ENCODE measurements at regions not wholly inside any gene's neighbourhood (a gene's known extent, or its start where the extent isn't known, plus 50 kb on each side); places are given as distances from the start of the nearest gene placed in this dataset.

DNA sequence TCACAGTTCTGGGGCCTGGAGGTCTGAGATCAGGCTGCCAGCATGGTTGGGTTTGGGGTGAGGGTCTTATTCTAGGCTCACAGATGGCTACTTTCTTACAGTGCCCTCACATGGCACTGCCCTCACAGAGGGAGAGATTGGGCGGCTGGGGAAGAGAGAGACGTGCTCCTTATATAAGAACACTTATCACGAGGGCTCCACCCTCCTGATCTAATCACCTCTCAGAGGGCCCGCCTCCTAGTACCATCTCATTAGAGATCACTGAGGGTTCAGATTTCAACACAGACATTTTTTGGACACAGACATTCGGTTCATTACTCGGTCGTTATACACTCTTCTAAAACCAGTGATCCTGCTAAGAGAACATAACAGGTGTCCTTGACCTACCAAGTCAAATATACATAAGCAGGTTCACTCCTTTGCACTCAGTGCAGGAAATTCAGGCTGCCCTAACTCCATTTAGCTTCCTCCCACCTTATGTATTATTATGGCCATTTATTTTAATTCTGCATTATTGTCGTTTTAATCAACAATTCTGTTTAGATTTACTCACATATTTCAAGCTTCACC, 121.7 kb downstream of the ICE1 start:
- Histone ChIP-seq H3K79me2 (ENCODE audit: control insufficient read depth, insufficient read depth, low read length) (no peaks in the 10 kb centered on the region), H3K9me3 (ENCODE audit: control insufficient read depth, low read depth, low read length) (no peaks in the 10 kb centered on the region), H3K27me3 (ENCODE audit: control insufficient read depth, extremely low read depth, insufficient read depth, low read length) (no peaks in the 10 kb centered on the region), H3K4me3 (ENCODE audit: control insufficient read depth in 2 of 3, extremely low read depth in 1 of 3, insufficient read depth in 2 of 3, low read depth in 1 of 3, low read length in 3 of 3) (no peak overlapping the region), H3K4me1 (ENCODE audit: control insufficient read depth, extremely low read depth, insufficient read depth, low read length) (no peaks in the 10 kb centered on the region), H4K20me1 (ENCODE audit: control insufficient read depth, extremely low read depth, insufficient read depth, low read length) (no peaks in the 10 kb centered on the region), H2AFZ (ENCODE audit: control insufficient read depth, low read length) (no peak overlapping the region), H3K4me2 (ENCODE audit: control insufficient read depth, extremely low read depth, insufficient read depth, low read depth, low read length) (no peak overlapping the region), H3K9me1 (ENCODE audit: control insufficient read depth, extremely low read depth, insufficient read depth, low read length) (no peaks in the 10 kb centered on the region), H3K27ac (ENCODE audit: control insufficient read depth, insufficient read depth, low read length) (no peak overlapping the region), H3K36me3 (ENCODE audit: control insufficient read depth in 2 of 2, extremely low read depth in 1 of 2, insufficient read depth in 2 of 2, low read length in 2 of 2) (no peaks in the 10 kb centered on the region), H3K9ac (ENCODE audit: control insufficient read depth, extremely low read depth, insufficient read depth, low read length) (no peak overlapping the region)
- FAIRE-seq: no peak
- no peak for DNase-seq (ENCODE audit: low read depth, low spot score)
- TF ChIP-seq, protein P1, sequence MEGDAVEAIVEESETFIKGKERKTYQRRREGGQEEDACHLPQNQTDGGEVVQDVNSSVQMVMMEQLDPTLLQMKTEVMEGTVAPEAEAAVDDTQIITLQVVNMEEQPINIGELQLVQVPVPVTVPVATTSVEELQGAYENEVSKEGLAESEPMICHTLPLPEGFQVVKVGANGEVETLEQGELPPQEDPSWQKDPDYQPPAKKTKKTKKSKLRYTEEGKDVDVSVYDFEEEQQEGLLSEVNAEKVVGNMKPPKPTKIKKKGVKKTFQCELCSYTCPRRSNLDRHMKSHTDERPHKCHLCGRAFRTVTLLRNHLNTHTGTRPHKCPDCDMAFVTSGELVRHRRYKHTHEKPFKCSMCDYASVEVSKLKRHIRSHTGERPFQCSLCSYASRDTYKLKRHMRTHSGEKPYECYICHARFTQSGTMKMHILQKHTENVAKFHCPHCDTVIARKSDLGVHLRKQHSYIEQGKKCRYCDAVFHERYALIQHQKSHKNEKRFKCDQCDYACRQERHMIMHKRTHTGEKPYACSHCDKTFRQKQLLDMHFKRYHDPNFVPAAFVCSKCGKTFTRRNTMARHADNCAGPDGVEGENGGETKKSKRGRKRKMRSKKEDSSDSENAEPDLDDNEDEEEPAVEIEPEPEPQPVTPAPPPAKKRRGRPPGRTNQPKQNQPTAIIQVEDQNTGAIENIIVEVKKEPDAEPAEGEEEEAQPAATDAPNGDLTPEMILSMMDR (optimal IDR thresholded peaks at IDR 0.05 in 1 of 3, IDR thresholded peaks at IDR 0.05 in 1 of 3, conservative IDR thresholded peaks at IDR 0.05 in 1 of 3; ENCODE audit: extremely low read depth in 1 of 3, insufficient read depth in 2 of 3, low read length in 3 of 3): no peak
- no peak for TF ChIP-seq EZH2 (IDR thresholded peaks at IDR 0.05; ENCODE audit: low read length)
- dilution Hi-C loops (cut with MboI; ENCODE audit: extremely low pct_ligation_motif_present, low sequenced_read_pairs): no loop called here

DNA sequence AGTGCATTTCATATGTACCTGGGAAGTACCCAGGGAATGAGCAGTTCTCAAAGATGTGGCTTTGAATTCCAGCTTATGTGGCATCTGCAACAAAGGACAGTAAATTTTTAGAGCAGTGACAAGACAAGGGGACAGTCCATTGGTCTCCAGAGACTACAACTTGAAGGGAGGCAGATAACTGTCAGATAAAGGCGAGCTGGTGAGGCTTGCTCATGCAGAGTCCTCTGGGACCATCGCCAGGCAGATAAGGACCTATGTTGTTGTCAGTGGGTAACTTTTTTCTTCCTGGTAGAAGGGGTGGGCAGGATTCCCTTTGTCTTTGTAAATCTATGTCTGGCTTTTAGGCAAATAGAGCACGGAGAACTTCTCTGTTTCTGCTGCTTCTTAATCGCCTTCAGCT, 120.2 kb downstream of the ICE1 start:
- no peak for TF ChIP-seq EZH2 (IDR thresholded peaks at IDR 0.05; ENCODE audit: low read length)
- TF ChIP-seq, protein P1 (optimal IDR thresholded peaks at IDR 0.05 in 1 of 3, IDR thresholded peaks at IDR 0.05 in 1 of 3, conservative IDR thresholded peaks at IDR 0.05 in 1 of 3; ENCODE audit: extremely low read depth in 1 of 3, insufficient read depth in 2 of 3, low read length in 3 of 3): no peak
- FAIRE-seq: no peak

More for the DNA sequence above, 120.2 kb downstream of the ICE1 start:
- Histone ChIP-seq H3K4me1 (ENCODE audit: control insufficient read depth, extremely low read depth, insufficient read depth, low read length) (no peaks in the 10 kb centered on the region), H3K27ac (ENCODE audit: control insufficient read depth, insufficient read depth, low read length) (no peak overlapping the region), H3K4me3 (ENCODE audit: control insufficient read depth in 2 of 3, extremely low read depth in 1 of 3, insufficient read depth in 2 of 3, low read depth in 1 of 3, low read length in 3 of 3) (no peak overlapping the region), H3K4me2 (ENCODE audit: control insufficient read depth, extremely low read depth, insufficient read depth, low read depth, low read length) (no peak overlapping the region), H2AFZ (ENCODE audit: control insufficient read depth, low read length) (no peak overlapping the region), H3K27me3 (ENCODE audit: control insufficient read depth, extremely low read depth, insufficient read depth, low read length) (no peaks in the 10 kb centered on the region), H3K36me3 (ENCODE audit: control insufficient read depth in 2 of 2, extremely low read depth in 1 of 2, insufficient read depth in 2 of 2, low read length in 2 of 2) (no peaks in the 10 kb centered on the region), H3K9me3 (ENCODE audit: control insufficient read depth, low read depth, low read length) (no peaks in the 10 kb centered on the region), H3K79me2 (ENCODE audit: control insufficient read depth, insufficient read depth, low read length) (no peaks in the 10 kb centered on the region), H3K9ac (ENCODE audit: control insufficient read depth, extremely low read depth, insufficient read depth, low read length) (no peak overlapping the region), H3K9me1 (ENCODE audit: control insufficient read depth, extremely low read depth, insufficient read depth, low read length) (no peaks in the 10 kb centered on the region), H4K20me1 (ENCODE audit: control insufficient read depth, extremely low read depth, insufficient read depth, low read length) (no peaks in the 10 kb centered on the region)
- DNase-seq (ENCODE audit: low read depth, low spot score): no peak
- dilution Hi-C loops (cut with MboI; ENCODE audit: extremely low pct_ligation_motif_present, low sequenced_read_pairs): no loop called here

Data from keratinocyte (primary cell).